Activated CD4-positive, alpha-beta T cell treated with anti-CD3 and anti-CD28 coated beads, Interleukin-2, amount 10 ng/mL, durations not matched to agents 24 days and 14 days (primary cell): ENCODE measurements at regions not wholly inside any gene's neighbourhood (a gene's known extent, or its start where the extent isn't known, plus 50 kb on each side); places are given as distances from the start of the nearest gene placed in this dataset.
"Not testable (repeated sequence)": the region's sequence is repeated elsewhere in the genome, so short reads cannot be mapped to it uniquely, and the experiment has no call there.

Experiments
- DNase-seq: peaks from one replicate; pipeline ENCODE4 v3.0.0; 2022
- H3K27ac Mint-ChIP-seq: one replicate; pipeline ENCODE4 v1.8.0; 2022; ENCODE audit warnings: mild to moderate bottlenecking, mixed read lengths
- H3K27me3 Mint-ChIP-seq: one replicate; pipeline ENCODE4 v1.8.0; 2022; ENCODE audit warnings: mixed read lengths
- H3K36me3 Mint-ChIP-seq: one replicate; pipeline ENCODE4 v1.8.0; 2022; ENCODE audit warnings: low read depth, mild to moderate bottlenecking, mixed read lengths
- H3K4me1 Mint-ChIP-seq: one replicate; pipeline ENCODE4 v1.8.0; 2021; ENCODE audit warnings: mixed read lengths
- H3K4me3 Mint-ChIP-seq: one replicate; pipeline ENCODE4 v1.8.0; 2022; ENCODE audit warnings: mild to moderate bottlenecking, moderate library complexity, mixed read lengths
- H3K9me3 Mint-ChIP-seq: one replicate; pipeline ENCODE4 v1.8.0; 2021; ENCODE audit warnings: mixed read lengths
- intact Hi-C: fragments of 100-400 bp; cut with micrococcal nuclease; formaldehyde crosslinking; loops from one replicate; pipeline ENCODE4 v1.15.1; 2023

DNA sequence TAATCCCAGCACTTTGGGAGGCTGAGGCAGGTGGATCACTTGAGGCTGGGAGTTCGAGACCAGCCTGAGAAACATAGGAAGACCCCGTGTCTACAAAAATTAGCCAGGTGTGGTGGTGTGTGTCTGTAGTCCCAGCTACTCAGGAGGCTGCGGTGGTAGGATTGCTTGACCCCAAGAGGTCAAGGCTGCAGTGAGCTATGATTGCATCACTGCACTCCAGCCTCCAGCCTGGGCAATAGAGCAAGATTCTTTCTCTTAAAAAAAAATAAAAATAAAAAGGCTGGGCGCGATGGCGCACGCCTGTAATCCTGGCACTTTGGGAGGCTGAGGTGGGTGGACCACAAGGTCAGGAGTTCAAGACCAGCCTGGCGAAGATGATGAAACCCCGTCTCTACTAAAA lies 119.4 kb downstream of the NPTX2 start:
- H3K36me3 Mint-ChIP-seq, H3K9me3 Mint-ChIP-seq, H3K4me1 Mint-ChIP-seq, H3K27ac Mint-ChIP-seq, intact Hi-C loops, H3K4me3 Mint-ChIP-seq, H3K27me3 Mint-ChIP-seq, DNase-seq: not testable (repeated sequence)

DNA sequence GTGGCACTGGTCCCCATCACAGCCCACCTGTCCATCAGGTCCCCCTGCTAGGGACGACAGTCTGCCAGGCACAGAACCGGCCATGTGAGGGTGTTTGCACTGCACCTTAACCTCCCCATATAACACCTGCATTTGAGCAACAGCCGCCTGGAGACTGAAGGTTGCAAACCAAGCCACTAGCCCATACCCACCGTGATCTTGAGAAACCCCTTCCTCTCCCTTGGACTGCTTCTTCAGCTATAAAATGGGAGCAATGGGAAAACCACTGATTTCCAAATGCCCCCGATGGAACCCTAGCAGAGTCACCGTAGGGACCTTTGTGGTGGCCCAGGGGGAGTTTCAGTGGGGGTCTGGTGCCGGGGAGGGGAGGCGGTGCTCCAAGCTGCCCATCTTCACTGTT lies 120.1 kb downstream of the NPTX2 start:
- no peak for DNase-seq
- intact Hi-C loops: no loop called here
- no peaks in the 10 kb centered on the region for H3K4me1 Mint-ChIP-seq
- H3K9me3 Mint-ChIP-seq: no peaks in the 10 kb centered on the region
- no peak overlapping the region for H3K27ac Mint-ChIP-seq
- H3K4me3 Mint-ChIP-seq: no peak overlapping the region
- no peaks in the 10 kb centered on the region for H3K27me3 Mint-ChIP-seq
- H3K36me3 Mint-ChIP-seq: no peaks in the 10 kb centered on the region

DNA sequence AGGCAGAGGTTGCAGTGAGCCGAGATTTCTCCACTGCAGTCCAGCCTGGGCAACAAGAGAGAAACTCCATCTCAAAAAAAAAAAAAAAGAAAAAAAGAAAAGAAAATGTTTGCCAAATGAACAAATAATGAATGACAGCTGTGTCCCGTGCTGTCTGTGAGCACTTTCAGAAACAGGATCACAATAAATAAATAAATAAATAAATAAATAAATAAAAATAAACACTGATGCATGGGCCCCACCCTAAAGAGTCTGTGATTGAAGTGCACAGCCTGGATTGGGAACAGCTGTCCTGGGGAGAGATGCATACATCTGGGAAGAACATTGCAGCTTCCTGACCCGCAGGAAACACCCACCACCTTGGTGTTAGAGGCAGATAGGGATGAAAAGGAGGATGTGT lies 123.6 kb downstream of the NPTX2 start:
- Mint-ChIP-seq H3K27ac (no peak overlapping the region), H3K9me3 (no peaks in the 10 kb centered on the region), H3K4me1 (no peaks in the 10 kb centered on the region), H3K4me3 (no peak overlapping the region), H3K27me3 (no peaks in the 10 kb centered on the region), H3K36me3 (no peaks in the 10 kb centered on the region)
- intact Hi-C loops: loop anchor here (10.0 kb wide), 1 partner anchor 104 kb away; no protein-coding TSS in a partner anchor
- DNase-seq: no peak

- H3K27ac Mint-ChIP-seq: no peak overlapping the region
- no peak overlapping the region for H3K4me3 Mint-ChIP-seq
- H3K36me3 Mint-ChIP-seq: no peaks in the 10 kb centered on the region
- DNase-seq: peak; percentile 90
- H3K9me3 Mint-ChIP-seq: no peaks in the 10 kb centered on the region
- no peaks in the 10 kb centered on the region for H3K4me1 Mint-ChIP-seq
- intact Hi-C loops: loop anchor here (1.0 to 10.0 kb wide), 2 partner anchors 99 to 313 kb away; no protein-coding TSS in a partner anchor
- no peaks in the 10 kb centered on the region for H3K27me3 Mint-ChIP-seq
Observed at GRCh38 chr7:98745722-98746318, 124.0 kb downstream of the TMEM130 start.

GRCh38 chr7:98748090-98748489 lies 121.7 kb downstream of the TMEM130 start:
- Mint-ChIP-seq H3K9me3 (no peaks in the 10 kb centered on the region), H3K27me3 (no peaks in the 10 kb centered on the region), H3K27ac (no peak overlapping the region), H3K4me1 (no peaks in the 10 kb centered on the region), H3K36me3 (no peaks in the 10 kb centered on the region), H3K4me3 (no peak overlapping the region)
- intact Hi-C loops: loop anchor here (10.0 kb wide), 1 partner anchor 97 kb away; no protein-coding TSS in a partner anchor
- no peak for DNase-seq

GRCh38 chr7:98753176-98753575 lies 116.6 kb downstream of the TMEM130 start:
- intact Hi-C loops: no loop called here
- DNase-seq: no peak
- Mint-ChIP-seq H3K4me1 (no peaks in the 10 kb centered on the region), H3K4me3 (no peak overlapping the region), H3K27ac (no peak overlapping the region), H3K36me3 (no peaks in the 10 kb centered on the region), H3K27me3 (no peaks in the 10 kb centered on the region), H3K9me3 (peaks cover 3% of the 10 kb centered on the region)

DNA sequence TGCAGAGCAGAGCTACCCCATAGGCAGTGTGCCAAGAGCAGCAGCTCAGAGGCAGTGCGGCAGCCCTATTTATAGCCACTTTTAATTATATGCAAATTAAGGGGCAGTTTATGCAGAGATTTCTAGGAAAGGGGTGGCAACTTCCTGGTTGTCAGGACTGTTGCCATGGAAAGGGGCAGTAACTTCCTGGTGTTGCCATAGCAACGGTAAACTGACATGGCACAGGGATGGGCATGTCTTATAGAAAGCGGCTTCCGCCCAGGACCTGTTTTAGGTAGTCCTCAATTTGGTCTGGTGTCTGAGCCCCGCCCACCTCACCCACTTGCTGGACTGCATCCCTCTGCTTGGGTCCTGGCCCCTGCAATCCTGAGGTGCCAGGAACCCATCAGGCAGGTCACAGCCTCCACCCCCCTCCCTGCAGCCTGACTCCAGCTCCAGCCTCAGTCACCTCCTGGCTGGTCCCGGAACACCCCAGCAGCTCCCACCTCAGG lies 115.8 kb downstream of the TMEM130 start:
- DNase-seq: no peak
- no peak overlapping the region for H3K27ac Mint-ChIP-seq
- no peaks in the 10 kb centered on the region for H3K4me1 Mint-ChIP-seq
- H3K9me3 Mint-ChIP-seq: peaks cover 10% of the 10 kb centered on the region
- H3K27me3 Mint-ChIP-seq: no peaks in the 10 kb centered on the region
- no peak overlapping the region for H3K4me3 Mint-ChIP-seq
- intact Hi-C loops: no loop called here
- H3K36me3 Mint-ChIP-seq: no peaks in the 10 kb centered on the region

- peaks cover 11% of the 10 kb centered on the region for H3K9me3 Mint-ChIP-seq
- H3K27ac Mint-ChIP-seq: no peak overlapping the region
- H3K4me1 Mint-ChIP-seq: no peaks in the 10 kb centered on the region
- intact Hi-C loops: no loop called here
- no peaks in the 10 kb centered on the region for H3K27me3 Mint-ChIP-seq
- no peaks in the 10 kb centered on the region for H3K36me3 Mint-ChIP-seq
- no peak for DNase-seq
- H3K4me3 Mint-ChIP-seq: no peak overlapping the region
Observed at GRCh38 chr7:98755138-98755898, 114.5 kb downstream of the TMEM130 start.

GRCh38 chr7:98758157-98758556 lies 111.7 kb downstream of the TMEM130 start:
- Mint-ChIP-seq H3K4me3 (no peak overlapping the region), H3K27ac (no peak overlapping the region), H3K36me3 (no peaks in the 10 kb centered on the region), H3K27me3 (no peaks in the 10 kb centered on the region), H3K9me3 (peaks cover 11% of the 10 kb centered on the region), H3K4me1 (no peaks in the 10 kb centered on the region)
- no peak for DNase-seq
- intact Hi-C loops: no loop called here

GRCh38 chr7:98760201-98760651 lies 109.6 kb downstream of the TMEM130 start:
- Mint-ChIP-seq H3K4me1 (no peaks in the 10 kb centered on the region), H3K4me3 (no peak overlapping the region), H3K9me3 (peaks cover 11% of the 10 kb centered on the region), H3K36me3 (no peaks in the 10 kb centered on the region), H3K27ac (no peak overlapping the region), H3K27me3 (no peaks in the 10 kb centered on the region)
- no peak for DNase-seq
- intact Hi-C loops: no loop called here

- no peaks in the 10 kb centered on the region for H3K27me3 Mint-ChIP-seq
Observed at GRCh38 chr7:98761225-98761624, 108.6 kb downstream of the TMEM130 start.

GRCh38 chr7:98762620-98763019 lies 107.2 kb downstream of the TMEM130 start:
- Mint-ChIP-seq H3K9me3 (peaks cover 11% of the 10 kb centered on the region), H3K36me3 (no peaks in the 10 kb centered on the region)
- intact Hi-C loops: no loop called here

More at GRCh38 chr7:98761225-98761624, 108.6 kb downstream of the TMEM130 start:
- intact Hi-C loops: no loop called here
- H3K4me3 Mint-ChIP-seq: no peak overlapping the region
- no peaks in the 10 kb centered on the region for H3K36me3 Mint-ChIP-seq
- no peak for DNase-seq
- H3K9me3 Mint-ChIP-seq: peaks cover 11% of the 10 kb centered on the region
- H3K27ac Mint-ChIP-seq: no peak overlapping the region
- H3K4me1 Mint-ChIP-seq: no peaks in the 10 kb centered on the region

DNA sequence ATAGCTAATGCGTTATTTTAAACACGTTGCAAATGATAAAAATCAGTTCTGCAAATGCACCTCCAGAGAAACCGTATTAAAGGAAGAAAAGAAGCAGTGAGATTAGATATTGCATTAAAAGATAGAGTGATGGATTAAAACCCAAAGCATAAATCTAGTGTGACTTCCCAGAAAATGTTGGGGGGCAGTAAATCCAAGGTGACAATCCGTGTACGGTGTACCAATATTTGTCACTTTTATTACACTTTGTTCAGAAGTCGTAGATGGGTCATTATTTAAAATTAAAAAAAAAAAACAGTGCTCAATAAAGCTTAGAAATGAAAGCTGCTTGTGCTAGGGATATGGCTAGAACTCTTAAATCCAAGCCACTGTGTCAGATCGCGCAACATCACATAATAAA lies 106.4 kb downstream of the TMEM130 start:
- Mint-ChIP-seq H3K4me1 (no peaks in the 10 kb centered on the region), H3K9me3 (peaks cover 7% of the 10 kb centered on the region)
- intact Hi-C loops: no loop called here

More at GRCh38 chr7:98762620-98763019, 107.2 kb downstream of the TMEM130 start:
- DNase-seq: no peak
- no peak overlapping the region for H3K4me3 Mint-ChIP-seq
- H3K4me1 Mint-ChIP-seq: no peaks in the 10 kb centered on the region
- no peak overlapping the region for H3K27ac Mint-ChIP-seq
- no peaks in the 10 kb centered on the region for H3K27me3 Mint-ChIP-seq

GRCh38 chr7:98764946-98765345 lies 104.9 kb downstream of the TMEM130 start:
- intact Hi-C loops: no loop called here
- Mint-ChIP-seq H3K9me3 (no peaks in the 10 kb centered on the region), H3K27ac (no peak overlapping the region), H3K36me3 (no peaks in the 10 kb centered on the region), H3K4me3 (no peak overlapping the region), H3K4me1 (no peaks in the 10 kb centered on the region), H3K27me3 (no peaks in the 10 kb centered on the region)
- DNase-seq: no peak

More for the DNA sequence above, 106.4 kb downstream of the TMEM130 start:
- H3K27ac Mint-ChIP-seq: no peak overlapping the region
- H3K4me3 Mint-ChIP-seq: no peak overlapping the region
- no peaks in the 10 kb centered on the region for H3K27me3 Mint-ChIP-seq
- DNase-seq: no peak
- H3K36me3 Mint-ChIP-seq: no peaks in the 10 kb centered on the region
